CD4-positive, alpha-beta T cell treated with Interleukin-15 for 4 hours (primary cell): ENCODE measurements at regions not wholly inside any gene's neighbourhood (a gene's known extent, or its start where the extent isn't known, plus 50 kb on each side); places are given as distances from the start of the nearest gene placed in this dataset.

Source experiments
- DNase-seq: peaks from one replicate; pipeline ENCODE4 v3.0.0-alpha.2; 2020; ENCODE audit warnings: low spot score

DNA sequence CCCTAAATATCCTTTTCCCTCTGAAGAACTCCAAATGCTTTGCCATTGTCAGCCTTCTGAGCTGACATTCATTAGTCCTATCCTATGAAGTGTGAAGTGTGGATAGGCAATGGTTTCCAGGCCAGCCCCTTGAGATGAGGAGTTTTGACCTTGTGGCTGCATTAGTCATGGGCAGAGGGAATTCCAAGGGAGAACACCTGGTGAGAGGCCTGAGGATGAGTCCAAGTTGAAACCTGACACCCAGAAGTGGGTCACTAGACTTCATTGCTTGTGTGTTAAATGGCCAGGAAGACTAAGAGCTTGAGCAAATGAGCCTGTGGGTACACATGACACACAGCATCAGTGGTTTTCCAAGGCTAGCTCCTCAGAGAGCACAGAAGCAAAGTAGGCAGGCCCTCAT lies 260.8 kb downstream of the SKAP2 start:
- DNase-seq = no peak

DNA sequence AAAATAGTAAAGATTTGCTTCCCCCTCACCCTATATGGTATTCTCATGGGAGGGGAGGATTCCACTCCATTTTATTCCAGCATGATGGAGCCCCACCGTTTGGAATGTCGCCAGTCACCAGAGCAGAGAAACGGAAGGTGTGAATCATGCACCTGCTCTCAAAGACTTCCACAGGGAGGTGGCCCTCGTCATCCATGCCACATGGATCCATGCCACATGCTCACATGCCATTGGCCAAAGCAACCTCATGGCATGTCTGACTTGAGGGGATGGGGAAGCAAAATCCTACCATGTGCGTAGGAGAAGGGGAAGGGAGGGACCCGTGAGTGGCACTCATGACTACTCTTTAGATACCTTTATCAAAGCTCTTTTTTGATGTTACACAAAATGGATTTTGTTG lies 256.0 kb downstream of the SKAP2 start:
- DNase-seq = no peak

DNA sequence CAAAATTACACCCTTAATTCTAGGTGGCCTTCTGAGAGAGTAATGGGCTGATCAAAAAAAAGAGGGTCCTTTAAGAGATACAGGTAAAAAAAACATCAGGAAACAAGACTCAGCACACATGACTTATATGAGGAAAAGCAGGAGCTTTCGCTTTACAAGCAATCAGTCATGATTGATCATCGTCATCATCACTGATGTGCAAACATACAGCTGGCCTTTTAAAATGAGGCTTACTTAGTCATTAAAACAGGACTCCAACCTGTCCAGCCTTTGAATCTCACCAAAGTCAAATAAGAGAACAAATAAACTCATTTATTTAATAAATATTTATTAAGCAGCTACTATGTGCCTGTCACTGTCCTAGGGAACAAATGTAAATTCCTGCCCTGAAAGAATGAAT lies 255.3 kb downstream of the SKAP2 start:
- DNase-seq = no peak

- DNase-seq = no peak
Measured at GRCh38 chr7:26609532-26609931, 254.9 kb downstream of the SKAP2 start.

GRCh38 chr7:26612742-26613141 lies 251.6 kb downstream of the SKAP2 start:
- DNase-seq = no peak

DNA sequence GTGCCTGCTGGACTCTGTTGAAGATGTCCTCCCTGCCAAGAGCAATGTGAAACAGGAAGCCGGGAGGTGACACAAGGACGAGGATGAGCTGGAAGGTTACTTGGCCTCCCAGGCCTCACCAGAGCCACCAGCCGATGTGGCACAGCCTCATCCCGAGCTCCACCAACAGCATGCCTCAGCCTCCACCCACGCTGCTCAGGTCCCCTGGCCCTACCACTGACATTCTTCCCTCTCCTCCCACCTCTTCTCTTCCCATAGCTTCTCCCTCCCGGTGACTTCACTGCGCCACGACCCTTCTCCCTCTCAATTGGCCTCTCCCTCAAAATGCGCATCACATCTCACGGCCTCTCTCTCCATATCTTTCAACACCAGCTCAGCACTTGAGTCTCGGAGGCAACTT lies 249.9 kb downstream of the SKAP2 start:
- DNase-seq = no peak

DNA sequence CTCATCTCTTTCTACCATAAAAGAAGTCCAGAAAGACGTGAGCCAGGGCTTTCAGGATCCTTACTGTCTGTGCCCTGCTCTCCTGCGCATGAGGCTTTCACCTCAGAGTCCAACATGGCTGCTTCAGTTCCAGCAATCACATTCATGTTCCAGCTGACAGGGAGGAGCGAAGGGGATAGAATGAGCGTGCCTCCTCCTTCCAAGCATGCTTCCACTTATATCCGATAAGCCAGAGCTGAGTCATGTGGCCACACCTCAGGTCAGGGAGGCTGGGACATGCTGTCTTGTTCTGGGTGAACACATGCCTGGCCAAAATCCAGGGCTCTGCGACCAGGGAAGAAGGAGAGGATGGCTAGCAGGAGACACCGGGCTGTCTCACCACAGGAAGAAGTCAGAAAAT lies 248.2 kb downstream of the SKAP2 start:
- DNase-seq = no peak

- no peak for DNase-seq
Measured at GRCh38 chr7:26617066-26617465, 247.3 kb downstream of the SKAP2 start.
